Naive thymus-derived CD8-positive, alpha-beta T cell (primary cell): ENCODE measurements at regions not wholly inside any gene's neighbourhood (a gene's known extent, or its start where the extent isn't known, plus 50 kb on each side); places are given as distances from the start of the nearest gene placed in this dataset.
"Not testable (repeated sequence)": the region's sequence is repeated elsewhere in the genome, so short reads cannot be mapped to it uniquely, and the experiment has no call there.

Source experiments
- ATAC-seq, 2 donors: fragments of 150-1000 bp; cut with Tn5 transposase in 1 of 2; sonication (Bioruptor Pico), chemical (Tn5 transposase) in 1 of 2; 1 replicate in 1 of 2; 2 replicates in 1 of 2; pipeline ENCODE4 v1.10.0; 2021; ENCODE audit warnings: mild to moderate bottlenecking in 2 of 2, moderate library complexity in 2 of 2
- POLR2A ChIA-PET: fragments of 350-600 bp; sonication (Branson Sonifier 250); formaldehyde crosslinking; loops from one replicate; lab custom pipeline; 2021; ENCODE audit warnings: antibody characterized with exemption; lab: Charles Lee
- DNase-seq, 10 donors: peaks; one replicate each; pipeline versions ENCODE4 v3.0.0 to v3.0.0-alpha.2; 2020 to 2022
- H3K27ac Mint-ChIP-seq, 10 donors: one replicate each; pipeline ENCODE4 v1.8.0; 2020 to 2022; ENCODE audit warnings: mild to moderate bottlenecking in 10 of 10, mixed read lengths in 10 of 10, moderate library complexity in 4 of 10, inconsistent platforms in 1 of 10
- H3K27me3 Mint-ChIP-seq, 5 donors: one replicate each; pipeline ENCODE4 v1.8.0; 2021 to 2022; ENCODE audit warnings: mixed read lengths in 5 of 5
- H3K36me3 Mint-ChIP-seq, 3 donors: one replicate each; pipeline ENCODE4 v1.8.0; 2020 to 2022; ENCODE audit warnings: mixed read lengths in 3 of 3, mild to moderate bottlenecking in 2 of 3, inconsistent platforms in 1 of 3
- H3K4me1 Mint-ChIP-seq, 4 donors: one replicate each; pipeline ENCODE4 v1.8.0; 2021 to 2022; ENCODE audit warnings: mixed read lengths in 4 of 4
- H3K4me3 Mint-ChIP-seq, 10 donors: one replicate each; pipeline ENCODE4 v1.8.0; 2020 to 2022; ENCODE audit warnings: mild to moderate bottlenecking in 10 of 10, mixed read lengths in 10 of 10, moderate library complexity in 6 of 10, inconsistent platforms in 1 of 10
- H3K9me3 Mint-ChIP-seq, 9 donors: one replicate each; pipeline ENCODE4 v1.8.0; 2020 to 2022; ENCODE audit warnings: mixed read lengths in 9 of 9, mild to moderate bottlenecking in 3 of 9, inconsistent platforms in 1 of 9, moderate library complexity in 1 of 9

DNA sequence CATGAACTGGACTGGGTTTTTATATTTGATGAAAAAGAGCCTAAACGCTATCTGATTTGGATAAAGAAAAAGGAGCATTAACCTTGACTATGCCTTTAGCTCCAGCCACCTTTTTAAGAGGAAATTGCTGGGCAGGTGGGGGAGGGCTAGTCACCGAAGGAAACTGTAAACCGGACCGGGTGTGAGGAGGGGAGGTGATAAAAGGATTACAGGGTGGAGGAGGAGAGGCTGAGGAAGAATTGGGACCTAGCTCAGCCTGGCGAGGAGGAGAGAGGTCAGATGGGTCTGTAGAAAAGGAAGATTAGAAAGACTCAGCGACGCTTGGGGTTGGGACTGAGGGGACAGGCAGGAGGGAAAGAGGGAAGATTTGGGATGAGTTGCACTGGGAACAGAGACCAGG is 118.4 kb downstream of the PCDH10 start:
- POLR2A ChIA-PET, H3K4me1 Mint-ChIP-seq: not testable (repeated sequence)

DNA sequence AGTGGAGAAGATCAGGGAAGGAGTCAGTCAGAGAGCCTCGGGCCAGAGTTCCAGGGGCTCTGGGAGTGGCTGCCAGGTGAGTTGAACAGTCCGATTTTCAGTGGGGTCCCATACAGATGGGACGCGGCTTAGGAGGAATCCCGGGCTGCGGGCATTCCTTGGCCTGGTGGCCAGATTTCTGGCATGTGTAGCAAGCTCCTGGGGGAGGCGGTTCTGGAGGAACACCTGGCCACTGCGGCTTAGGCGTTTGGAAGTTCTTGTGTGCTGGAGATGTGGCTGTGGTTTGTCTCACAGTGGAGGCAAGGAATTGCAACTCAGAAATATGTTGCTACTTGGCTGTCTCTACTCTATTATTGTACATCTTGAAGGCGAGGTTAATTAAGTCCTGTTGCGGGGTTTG is 117.9 kb downstream of the PCDH10 start:
- H3K27ac Mint-ChIP-seq, H3K27me3 Mint-ChIP-seq, DNase-seq, H3K9me3 Mint-ChIP-seq, ATAC-seq, H3K4me3 Mint-ChIP-seq, H3K36me3 Mint-ChIP-seq, H3K4me1 Mint-ChIP-seq, POLR2A ChIA-PET: not testable (repeated sequence)

More for the DNA sequence above, 118.4 kb downstream of the PCDH10 start:
- not testable (repeated sequence) for H3K36me3 Mint-ChIP-seq, H3K27ac Mint-ChIP-seq, H3K27me3 Mint-ChIP-seq, H3K9me3 Mint-ChIP-seq, ATAC-seq, DNase-seq, H3K4me3 Mint-ChIP-seq

DNA sequence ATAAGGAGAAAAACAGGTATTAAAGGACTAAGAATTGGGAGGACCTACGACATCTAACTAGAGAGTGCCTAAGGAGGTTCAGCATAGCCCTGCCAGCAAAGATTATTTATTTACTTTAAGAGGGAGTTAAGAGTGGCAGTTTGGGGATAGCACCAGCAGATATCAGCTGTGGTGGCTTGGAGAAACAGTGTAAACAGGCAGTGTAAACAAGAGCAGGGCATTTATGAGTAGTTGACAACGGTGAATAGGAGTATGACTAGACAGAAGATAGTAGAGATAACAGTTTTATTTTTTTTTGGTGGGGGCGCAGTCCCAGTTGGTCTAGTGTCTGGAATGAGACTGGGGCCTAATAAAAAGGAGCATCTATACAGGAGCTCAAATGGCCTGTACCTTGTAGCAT is 115.2 kb downstream of the PCDH10 start:
- H3K27me3 Mint-ChIP-seq, H3K36me3 Mint-ChIP-seq, H3K27ac Mint-ChIP-seq, DNase-seq, POLR2A ChIA-PET, H3K4me1 Mint-ChIP-seq, H3K9me3 Mint-ChIP-seq, ATAC-seq, H3K4me3 Mint-ChIP-seq: not testable (repeated sequence)

DNA sequence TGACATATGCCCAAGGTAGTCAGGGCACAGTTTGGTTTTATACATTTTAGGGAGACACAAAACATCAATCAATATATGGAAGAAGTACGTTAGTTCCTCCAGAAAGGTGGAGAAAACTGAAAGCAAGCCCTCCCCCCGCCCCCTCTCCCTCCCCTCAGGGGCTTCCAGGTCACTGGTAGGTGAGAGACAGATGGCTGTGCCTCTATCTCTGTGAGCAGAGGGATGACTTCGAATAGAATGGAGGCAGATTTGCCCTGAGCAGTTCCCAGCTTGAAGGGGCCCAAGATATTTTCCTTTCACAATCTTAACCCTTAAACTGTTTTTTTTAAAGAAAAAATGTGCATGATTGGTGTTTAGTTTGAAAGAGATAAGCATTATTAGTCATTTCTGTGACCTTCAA is 114.0 kb downstream of the PCDH10 start:
- no peak overlapping the region for H3K4me3 Mint-ChIP-seq
- H3K27me3 Mint-ChIP-seq: no peaks in the 10 kb centered on the region

DNA sequence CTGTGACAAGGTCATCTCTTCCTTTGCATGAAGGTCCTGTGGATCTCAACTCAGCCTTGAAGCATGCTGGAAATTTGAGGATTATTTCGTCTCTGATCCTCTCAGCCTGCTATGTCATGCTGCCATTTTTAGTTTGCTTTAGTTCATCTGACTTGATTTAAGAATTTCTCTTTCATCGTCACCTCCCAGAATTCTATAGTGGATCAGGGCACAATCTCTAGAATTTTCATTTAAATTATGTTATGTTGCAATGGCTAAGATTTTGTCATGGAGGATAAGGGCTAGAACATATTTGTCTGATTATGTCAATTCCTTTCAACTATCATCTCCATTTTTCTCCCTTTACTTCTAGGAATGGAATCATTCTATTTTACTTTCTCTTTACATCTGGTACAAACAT is 98.8 kb downstream of the PCDH10 start:
- POLR2A ChIA-PET: no interaction called here
- no peak for DNase-seq
- Mint-ChIP-seq H3K27ac (no peak overlapping the region), H3K4me3 (no peak overlapping the region), H3K36me3 (no peaks in the 10 kb centered on the region), H3K27me3 (peaks cover 0 to 2% (median 0%) of the 10 kb centered on the region in 5 donors), H3K4me1 (no peaks in the 10 kb centered on the region), H3K9me3 (peaks cover 0 to 8% (median 0%) of the 10 kb centered on the region in 9 donors)
- no peak for ATAC-seq

More for the DNA sequence above, 114.0 kb downstream of the PCDH10 start:
- H3K9me3 Mint-ChIP-seq: peaks cover 0 to 2% (median 0%) of the 10 kb centered on the region in 9 donors
- DNase-seq: no peak
- H3K4me1 Mint-ChIP-seq: no peaks in the 10 kb centered on the region
- no peak for ATAC-seq
- no peaks in the 10 kb centered on the region for H3K36me3 Mint-ChIP-seq
- H3K27ac Mint-ChIP-seq: no peak overlapping the region
- POLR2A ChIA-PET: no interaction called here

DNA sequence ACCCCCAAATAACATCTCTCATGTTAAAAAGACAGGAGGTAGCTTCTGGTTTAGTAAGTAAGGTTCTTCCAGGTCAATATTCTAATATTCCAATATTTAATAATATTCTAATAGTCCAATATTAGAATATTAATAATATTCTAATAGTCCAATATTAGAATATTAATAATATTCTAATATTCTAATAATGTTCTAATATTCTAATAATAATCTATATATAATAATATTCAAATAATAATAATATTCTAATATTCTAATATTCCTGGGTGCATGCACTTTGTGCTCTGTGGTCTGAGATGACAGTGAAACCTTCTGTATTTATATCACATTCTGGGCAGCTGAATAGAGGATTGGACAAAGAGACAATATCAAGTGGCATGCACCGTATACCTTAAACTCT is 96.1 kb downstream of the PCDH10 start:
- H3K36me3 Mint-ChIP-seq: no peaks in the 10 kb centered on the region
- ATAC-seq: no peak

More for the DNA sequence above, 96.1 kb downstream of the PCDH10 start:
- DNase-seq: no peak
- H3K4me1 Mint-ChIP-seq: no peaks in the 10 kb centered on the region
- no peak overlapping the region for H3K27ac Mint-ChIP-seq
- H3K27me3 Mint-ChIP-seq: no peaks in the 10 kb centered on the region
- H3K9me3 Mint-ChIP-seq: peaks cover 0 to 8% (median 0%) of the 10 kb centered on the region in 9 donors
- POLR2A ChIA-PET: no interaction called here
- no peak overlapping the region for H3K4me3 Mint-ChIP-seq
